Upper lobe of left lung (tissue), 6 donors: ENCODE measurements at regions not wholly inside any gene's neighbourhood (a gene's known extent, or its start where the extent isn't known, plus 50 kb on each side); places are given as distances from the start of the nearest gene placed in this dataset.

Experiments used
- ATAC-seq, 2 donors: fragments of 200-7000 bp; cut with Tn5 transposase; one replicate each; pipeline ENCODE4 v1.9.1; 2022; ENCODE audit warnings: mild to moderate bottlenecking in 2 of 2, moderate library complexity in 2 of 2; ENCODE audit not compliant: low FRiP score in 2 of 2
- DNase-seq, 2 donors: peaks; one replicate each; pipeline ENCODE4 v3.0.0-alpha.2; 2019 to 2020
- H3K27ac ChIP-seq, 4 donors: fragments of 200-600 bp; sonication (generic); one replicate each; pipeline ENCODE4 v1.5.1; 2016 to 2019
- H3K27me3 ChIP-seq, 4 donors: fragments of 200-600 bp; sonication (generic); one replicate each; pipeline ENCODE4 v1.5.1; 2017 to 2019
- H3K36me3 ChIP-seq, 4 donors: fragments of 200-600 bp; sonication (generic); one replicate each; pipeline ENCODE4 v1.5.1; 2016 to 2019
- H3K4me1 ChIP-seq, 4 donors: fragments of 200-600 bp; sonication (generic); one replicate each; pipeline ENCODE4 v1.5.1; 2018 to 2019
- H3K4me3 ChIP-seq, 4 donors: fragments of 200-600 bp; sonication (generic); one replicate each; pipeline ENCODE4 v1.5.1; 2017 to 2019; ENCODE audit warnings: mild to moderate bottlenecking in 2 of 4, moderate library complexity in 1 of 4
- H3K9me3 ChIP-seq, 4 donors: fragments of 200-600 bp; sonication (generic); one replicate each; pipeline ENCODE4 v1.5.1; 2018 to 2019
- CTCF ChIP-seq, 6 experiments: fragments of 450-650 bp in 4 of 6; fragments of 200-600 bp in 2 of 6; sonication (generic) in 2 of 6; IDR thresholded peaks; one replicate each; pipeline ENCODE4 v1.5.1; 2016 to 2019; ENCODE audit warnings: antibody characterized with exemption in 6 of 6
- EP300 ChIP-seq, 4 donors: sonication (generic); formaldehyde crosslinking; IDR thresholded peaks; one replicate each; pipeline ENCODE4 v1.5.1; 2017; ENCODE audit warnings: antibody characterized with exemption in 4 of 4, control low read depth in 2 of 4
- POLR2A ChIP-seq, 4 donors: fragments of 450-650 bp; IDR thresholded peaks; one replicate each; pipeline ENCODE4 v1.5.1; 2016 to 2017; ENCODE audit warnings: antibody characterized with exemption in 4 of 4, mild to moderate bottlenecking in 2 of 4
- POLR2AphosphoS5 ChIP-seq, 2 donors: sonication (generic); formaldehyde crosslinking; IDR thresholded peaks; one replicate each; pipeline ENCODE4 v1.5.1; 2017; ENCODE audit warnings: antibody characterized with exemption in 2 of 2
- WGBS, 2 donors: methylation state at CpG; one replicate each; pipeline ENCODE4 v1.1.5; 2017 to 2018; 5-methylcytosine and 5-hydroxymethylcytosine counted together
- donor health status: DM: no; HTN: no; CAD: no; lungs with moderate emphysema.
- donor health status: DM: no; HTN: yes; CAD: no; lungs with severe emphysema.

GRCh38 chr7:41020056-41020455, 682.8 kb downstream of the INHBA start:
- Histone ChIP-seq H3K9me3 (no peaks in the 10 kb centered on the region), H3K27me3 (no peaks in the 10 kb centered on the region), H3K36me3 (no peaks in the 10 kb centered on the region), H3K27ac (no peak overlapping the region), H3K4me1 (no peaks in the 10 kb centered on the region), H3K4me3 (no peak overlapping the region)
- TF ChIP-seq POLR2AphosphoS5 (IDR thresholded peaks at IDR 0.05) = no peak
- no peak for TF ChIP-seq CTCF (IDR thresholded peaks at IDR 0.05)
- no peak for ATAC-seq
- no peak for DNase-seq
- WGBS, 2 donors = 89 to 93% methylated on average over 1 of the region's 1 CpG

GRCh38 chr7:41013117-41013516, 689.8 kb downstream of the INHBA start:
- Histone ChIP-seq H3K4me3 (no peak overlapping the region), H3K36me3 (no peaks in the 10 kb centered on the region), H3K9me3 (no peaks in the 10 kb centered on the region), H3K4me1 (no peaks in the 10 kb centered on the region), H3K27ac (no peak overlapping the region), H3K27me3 (no peaks in the 10 kb centered on the region)
- TF ChIP-seq CTCF (IDR thresholded peaks at IDR 0.05) (no peak), POLR2AphosphoS5 (IDR thresholded peaks at IDR 0.05) (no peak), POLR2A (IDR thresholded peaks at IDR 0.05) (no peak), EP300 (IDR thresholded peaks at IDR 0.05) (no peak)
- WGBS, 2 donors = 84 to 90% methylated on average over 5 of the region's 5 CpGs
- no peak for ATAC-seq
- no peak for DNase-seq

GRCh38 chr7:41012041-41012440, 690.8 kb downstream of the INHBA start:
- TF ChIP-seq POLR2A (IDR thresholded peaks at IDR 0.05) (no peak), CTCF (IDR thresholded peaks at IDR 0.05) (no peak), EP300 (IDR thresholded peaks at IDR 0.05) (no peak), POLR2AphosphoS5 (IDR thresholded peaks at IDR 0.05) (no peak)
- WGBS, 2 donors = 90 to 96% methylated on average over 6 of the region's 6 CpGs
- no peaks in the 10 kb centered on the region for H3K36me3 ChIP-seq
- H3K9me3 ChIP-seq = no peaks in the 10 kb centered on the region
- H3K27me3 ChIP-seq = no peaks in the 10 kb centered on the region
- H3K4me1 ChIP-seq = peaks cover 0 to 5% (median 0%) of the 10 kb centered on the region in 4 donors
- H3K27ac ChIP-seq = no peak overlapping the region
- H3K4me3 ChIP-seq = no peak overlapping the region
- ATAC-seq (no peak), DNase-seq (no peak)

- no peak for TF ChIP-seq POLR2A (IDR thresholded peaks at IDR 0.05)
- no peak for TF ChIP-seq EP300 (IDR thresholded peaks at IDR 0.05)
- no peak for TF ChIP-seq POLR2AphosphoS5 (IDR thresholded peaks at IDR 0.05)
- WGBS, 2 donors = 35 to 36% methylated on average over 4 of the region's 4 CpGs
- Histone ChIP-seq H3K4me1 (peaks cover 0 to 6% (median 5%) of the 10 kb centered on the region in 4 donors), H3K27ac (no peak overlapping the region), H3K27me3 (no peaks in the 10 kb centered on the region), H3K9me3 (no peaks in the 10 kb centered on the region), H3K36me3 (no peaks in the 10 kb centered on the region), H3K4me3 (no peak overlapping the region)
- ATAC-seq = peak in 1 of 2 donors; percentile 64
- DNase-seq = no peak
Measured at GRCh38 chr7:41010967-41011366, 691.9 kb downstream of the INHBA start.

- Histone ChIP-seq H3K27ac (peak overlapping the region in 1 of 4 donors; percentile 20), H3K4me1 (peaks cover 5 to 6% (median 5%) of the 10 kb centered on the region in 4 donors), H3K36me3 (no peaks in the 10 kb centered on the region), H3K9me3 (no peaks in the 10 kb centered on the region), H3K4me3 (no peak overlapping the region), H3K27me3 (no peaks in the 10 kb centered on the region)
- DNase-seq (peak in 1 of 2 donors; percentile 35), ATAC-seq (peak; percentile 70 to 74)
- TF ChIP-seq EP300 (IDR thresholded peaks at IDR 0.05) (no peak), CTCF (IDR thresholded peaks at IDR 0.05) (no peak), POLR2AphosphoS5 (IDR thresholded peaks at IDR 0.05) (no peak)
- WGBS, 2 donors = 69 to 71% methylated on average over 3 of the region's 3 CpGs
Measured at GRCh38 chr7:41010418-41010817, 692.5 kb downstream of the INHBA start.
